NCI-H226 (cell line): ENCODE measurements at regions not wholly inside any gene's neighbourhood (a gene's known extent, or its start where the extent isn't known, plus 50 kb on each side); places are given as distances from the start of the nearest gene placed in this dataset.

ENCODE experiments used
- DNase-seq: peaks from one replicate; pipeline ENCODE4 v3.0.0-alpha.2; 2015

- DNase-seq: no peak
Measured at GRCh38 chr6:167643223-167643622, 183.5 kb upstream of the AFDN start.

- no peak for DNase-seq
Measured at GRCh38 chr6:167643716-167644115, 183.0 kb upstream of the AFDN start.

- no peak for DNase-seq
Measured at GRCh38 chr6:167644412-167645132, 182.1 kb upstream of the AFDN start.

- DNase-seq: no peak
Measured at GRCh38 chr6:167645368-167645767, 181.3 kb upstream of the AFDN start.

GRCh38 chr6:167647306-167647705 is 179.4 kb upstream of the AFDN start:
- DNase-seq: no peak

GRCh38 chr6:167647737-167648470 is 178.8 kb upstream of the AFDN start:
- DNase-seq: no peak

- DNase-seq: no peak
Measured at GRCh38 chr6:167648501-167649278, 178.0 kb upstream of the AFDN start.

GRCh38 chr6:167649476-167649875 is 177.2 kb upstream of the AFDN start:
- no peak for DNase-seq

GRCh38 chr6:167650730-167651317 is 175.9 kb upstream of the AFDN start:
- DNase-seq: no peak

- DNase-seq: no peak
Measured at GRCh38 chr6:167651318-167652041, 175.2 kb upstream of the AFDN start.

GRCh38 chr6:167652042-167652700 is 174.5 kb upstream of the AFDN start:
- no peak for DNase-seq

- DNase-seq: no peak
Measured at GRCh38 chr6:167652701-167653095, 174.0 kb upstream of the AFDN start.

GRCh38 chr6:167653561-167653960 is 173.2 kb upstream of the AFDN start:
- DNase-seq: no peak

GRCh38 chr6:167654389-167654788 is 172.3 kb upstream of the AFDN start:
- no peak for DNase-seq

GRCh38 chr6:167655174-167655821 is 171.4 kb upstream of the AFDN start:
- DNase-seq: no peak

GRCh38 chr6:167658106-167658505 is 168.6 kb upstream of the AFDN start:
- DNase-seq: no peak

GRCh38 chr6:167659046-167659445 is 167.7 kb upstream of the AFDN start:
- no peak for DNase-seq

- no peak for DNase-seq
Measured at GRCh38 chr6:167660424-167660823, 166.3 kb upstream of the AFDN start.

- no peak for DNase-seq
Measured at GRCh38 chr6:167660944-167661551, 165.7 kb upstream of the AFDN start.

GRCh38 chr6:167661552-167662044 is 165.1 kb upstream of the AFDN start:
- no peak for DNase-seq
